Neural crest cell (in vitro differentiated cells): ENCODE measurements at regions not wholly inside any gene's neighbourhood (a gene's known extent, or its start where the extent isn't known, plus 50 kb on each side); places are given as distances from the start of the nearest gene placed in this dataset.
"Not testable (repeated sequence)": the region's sequence is repeated elsewhere in the genome, so short reads cannot be mapped to it uniquely, and the experiment has no call there.

Experiments used
- DNase-seq: peaks from one replicate; pipeline ENCODE4 v3.0.0; 2021; ENCODE audit warnings: low read depth, mixed read lengths, low spot score
- H3K27ac Mint-ChIP-seq: one replicate; pipeline ENCODE4 v1.8.0; 2021; ENCODE audit warnings: mild to moderate bottlenecking, mixed read lengths; ENCODE audit not compliant: unreplicated experiment
- H3K27me3 Mint-ChIP-seq: 2 replicates; pipeline ENCODE4 v1.8.0; 2021; ENCODE audit warnings: low read depth, mild to moderate bottlenecking, mixed read lengths
- H3K36me3 Mint-ChIP-seq: 2 replicates; pipeline ENCODE4 v1.8.0; 2021; ENCODE audit warnings: low read depth, mild to moderate bottlenecking, mixed read lengths
- H3K4me1 Mint-ChIP-seq: 2 replicates; pipeline ENCODE4 v1.8.0; 2021; ENCODE audit warnings: mixed read lengths
- H3K4me3 Mint-ChIP-seq: one replicate; pipeline ENCODE4 v1.8.0; 2021; ENCODE audit warnings: mild to moderate bottlenecking, mixed read lengths
- H3K9me3 Mint-ChIP-seq: 2 replicates; pipeline ENCODE4 v1.8.0; 2021; ENCODE audit warnings: mixed read lengths
- CTCF ChIP-seq: fragments of 200-600 bp; sonication (generic); conservative IDR thresholded peaks from 2 replicates; pipeline ENCODE4 v1.5.0; 2021; ENCODE audit warnings: antibody characterized with exemption, mild to moderate bottlenecking

GRCh38 chr6:51301962-51302361 is 483.3 kb downstream of the TFAP2B start:
- no peaks in the 10 kb centered on the region for H3K27me3 Mint-ChIP-seq
- H3K27ac Mint-ChIP-seq = no peak overlapping the region
- H3K4me1 Mint-ChIP-seq = no peaks in the 10 kb centered on the region
- no peak for DNase-seq
- no peaks in the 10 kb centered on the region for H3K9me3 Mint-ChIP-seq
- no peak overlapping the region for H3K4me3 Mint-ChIP-seq
- no peak for TF ChIP-seq CTCF
- no peaks in the 10 kb centered on the region for H3K36me3 Mint-ChIP-seq

- no peak for TF ChIP-seq CTCF
- Mint-ChIP-seq H3K27me3 (no peaks in the 10 kb centered on the region), H3K9me3 (no peaks in the 10 kb centered on the region), H3K4me1 (no peaks in the 10 kb centered on the region), H3K4me3 (no peak overlapping the region), H3K27ac (no peak overlapping the region), H3K36me3 (no peaks in the 10 kb centered on the region)
- DNase-seq = no peak
Measured at GRCh38 chr6:51302431-51302830, 483.8 kb downstream of the TFAP2B start.

- Mint-ChIP-seq H3K27ac (no peak overlapping the region), H3K9me3 (no peaks in the 10 kb centered on the region)
- TF ChIP-seq CTCF = no peak
Measured at GRCh38 chr6:51303338-51303737, 484.7 kb downstream of the TFAP2B start.

GRCh38 chr6:51314965-51315364 is 496.3 kb downstream of the TFAP2B start:
- no peak for DNase-seq
- no peak for TF ChIP-seq CTCF
- no peaks in the 10 kb centered on the region for H3K9me3 Mint-ChIP-seq
- no peak overlapping the region for H3K27ac Mint-ChIP-seq
- no peaks in the 10 kb centered on the region for H3K36me3 Mint-ChIP-seq
- peaks cover 5% of the 10 kb centered on the region for H3K4me1 Mint-ChIP-seq
- no peak overlapping the region for H3K4me3 Mint-ChIP-seq
- H3K27me3 Mint-ChIP-seq = no peaks in the 10 kb centered on the region

More at GRCh38 chr6:51303338-51303737, 484.7 kb downstream of the TFAP2B start:
- no peak for DNase-seq
- H3K27me3 Mint-ChIP-seq = no peaks in the 10 kb centered on the region
- no peaks in the 10 kb centered on the region for H3K4me1 Mint-ChIP-seq
- no peak overlapping the region for H3K4me3 Mint-ChIP-seq
- no peaks in the 10 kb centered on the region for H3K36me3 Mint-ChIP-seq

- H3K4me1 Mint-ChIP-seq = peaks cover 5% of the 10 kb centered on the region
- TF ChIP-seq CTCF = no peak
- H3K27ac Mint-ChIP-seq = no peak overlapping the region
- peaks cover 8% of the 10 kb centered on the region for H3K9me3 Mint-ChIP-seq
- H3K4me3 Mint-ChIP-seq = no peak overlapping the region
- DNase-seq = no peak
- H3K36me3 Mint-ChIP-seq = peaks cover 10% of the 10 kb centered on the region
- no peaks in the 10 kb centered on the region for H3K27me3 Mint-ChIP-seq
Measured at GRCh38 chr6:51318674-51319073, 500.0 kb downstream of the TFAP2B start.

- not testable (repeated sequence) for H3K4me3 Mint-ChIP-seq, H3K27me3 Mint-ChIP-seq, H3K27ac Mint-ChIP-seq, DNase-seq, H3K9me3 Mint-ChIP-seq, H3K4me1 Mint-ChIP-seq
- H3K36me3 Mint-ChIP-seq = peaks cover 10% of the 10 kb centered on the region
Measured at GRCh38 chr6:51321477-51321876, 502.8 kb downstream of the TFAP2B start.
